DMS114 treated with DMSO at 0.1 percent for 48 hours (cell line): ENCODE measurements at regions not wholly inside any gene's neighbourhood (a gene's known extent, or its start where the extent isn't known, plus 50 kb on each side); places are given as distances from the start of the nearest gene placed in this dataset.
"Not testable (repeated sequence)": the region's sequence is repeated elsewhere in the genome, so short reads cannot be mapped to it uniquely, and the experiment has no call there.

Source experiments
- DNase-seq: peaks from one replicate; lab custom pipeline; 2025; ENCODE audit not compliant: unreplicated experiment; lab: John Stamatoyannopoulos, UW

DNA sequence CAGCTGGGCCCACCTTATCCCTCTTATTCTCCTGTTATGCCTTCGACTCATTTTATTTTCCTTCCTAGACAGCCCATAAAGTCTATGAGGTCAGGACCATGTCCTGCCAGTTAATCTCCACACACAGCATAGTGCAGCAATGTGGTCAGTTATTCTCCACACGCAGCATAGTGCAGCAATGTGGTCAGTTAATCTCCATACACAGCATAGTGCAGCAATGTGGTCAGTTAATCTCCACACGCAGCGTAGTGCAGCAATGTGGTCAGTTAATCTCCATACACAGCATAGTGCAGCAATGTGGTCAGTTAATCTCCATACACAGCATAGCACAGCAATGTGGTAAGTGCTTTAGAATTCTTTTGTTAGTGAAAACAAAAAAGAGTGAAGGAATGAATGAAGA, 77.8 kb downstream of the TEX36 start:
- DNase-seq, result no peak

GRCh38 chr10:125602825-125603224, 80.1 kb downstream of the TEX36 start:
- no peak for DNase-seq

GRCh38 chr10:125599194-125599593, 83.8 kb downstream of the TEX36 start:
- no peak for DNase-seq

GRCh38 chr10:125595911-125596310, 87.1 kb downstream of the TEX36 start:
- no peak for DNase-seq

GRCh38 chr10:125593644-125594043, 89.3 kb downstream of the TEX36 start:
- no peak for DNase-seq

GRCh38 chr10:125592897-125593296, 90.1 kb downstream of the TEX36 start:
- DNase-seq, result no peak

DNA sequence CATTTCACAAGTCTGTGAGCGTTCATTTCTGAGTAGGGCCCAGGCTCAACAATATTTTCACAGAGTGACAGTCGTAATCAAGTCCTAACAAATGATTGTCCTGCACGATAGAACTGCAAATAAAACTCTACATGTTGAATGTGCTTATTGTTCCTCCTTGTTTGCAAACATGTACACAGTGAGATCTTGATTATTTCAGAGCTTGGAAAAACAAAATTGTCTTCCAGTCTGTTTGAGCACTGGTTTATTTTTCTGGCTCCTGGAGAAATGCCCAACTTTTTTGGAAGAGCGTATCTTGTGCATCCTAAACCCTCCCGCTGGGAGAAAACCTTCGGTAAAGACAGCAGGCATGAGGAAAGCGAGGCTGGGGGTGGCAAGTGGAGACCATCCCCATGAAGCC, 91.1 kb downstream of the TEX36 start:
- DNase-seq, result no peak

GRCh38 chr10:125588738-125589137, 94.2 kb downstream of the TEX36 start:
- not testable (repeated sequence) for DNase-seq

- no peak for DNase-seq
These were observed 98.0 kb downstream of the TEX36 start for GRCh38 chr10:125584954-125585353.

- DNase-seq, result no peak
These were observed 104.2 kb downstream of the TEX36 start for GRCh38 chr10:125578658-125579315.

- DNase-seq, result no peak
These were observed 107.1 kb downstream of the TEX36 start for GRCh38 chr10:125575843-125576242.

GRCh38 chr10:125568156-125568555, 114.8 kb downstream of the TEX36 start:
- no peak for DNase-seq

DNA sequence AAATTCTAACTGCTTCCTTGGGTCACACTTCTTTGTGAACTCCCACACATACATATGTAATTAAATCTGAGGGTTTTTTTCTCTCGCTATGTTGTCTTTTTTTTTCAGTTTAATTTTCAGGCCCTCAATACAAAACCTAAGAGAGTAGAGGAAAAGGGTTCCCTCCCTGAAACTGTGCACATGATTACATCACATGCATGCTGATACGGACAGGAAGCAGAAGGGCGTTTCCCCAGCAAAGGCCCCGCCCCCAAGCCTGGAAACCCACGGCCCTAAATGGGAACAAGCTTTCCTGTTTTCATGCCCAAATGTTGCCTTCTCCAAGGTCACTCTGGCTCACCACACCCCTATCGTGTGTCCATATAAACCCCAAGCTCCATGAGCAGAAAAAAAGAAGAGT, 115.4 kb downstream of the TEX36 start:
- no peak for DNase-seq

- DNase-seq, result no peak
These were observed 117.9 kb downstream of the TEX36 start for GRCh38 chr10:125565046-125565445.

GRCh38 chr10:125564570-125564969, 118.4 kb downstream of the TEX36 start:
- no peak for DNase-seq

DNA sequence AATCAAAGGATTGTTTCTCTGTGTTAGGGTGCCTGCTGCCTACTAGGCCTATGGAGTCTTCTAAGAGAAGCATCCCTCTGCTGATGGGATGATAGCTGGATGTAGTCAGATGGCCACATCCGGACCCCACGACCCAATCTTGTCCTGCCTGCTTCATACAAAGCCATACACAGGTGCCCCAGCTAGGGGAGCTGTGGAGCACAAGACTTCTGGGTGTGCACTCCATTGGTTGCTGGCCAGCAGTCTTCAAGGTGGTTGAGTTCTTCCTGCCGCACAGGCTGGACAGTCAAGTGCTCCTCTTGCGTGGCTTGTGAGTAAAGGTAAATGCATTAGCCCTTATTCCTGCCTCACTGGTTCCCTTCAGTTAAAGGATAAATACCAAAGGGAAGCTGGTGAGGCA, 120.2 kb downstream of the TEX36 start:
- no peak for DNase-seq

DNA sequence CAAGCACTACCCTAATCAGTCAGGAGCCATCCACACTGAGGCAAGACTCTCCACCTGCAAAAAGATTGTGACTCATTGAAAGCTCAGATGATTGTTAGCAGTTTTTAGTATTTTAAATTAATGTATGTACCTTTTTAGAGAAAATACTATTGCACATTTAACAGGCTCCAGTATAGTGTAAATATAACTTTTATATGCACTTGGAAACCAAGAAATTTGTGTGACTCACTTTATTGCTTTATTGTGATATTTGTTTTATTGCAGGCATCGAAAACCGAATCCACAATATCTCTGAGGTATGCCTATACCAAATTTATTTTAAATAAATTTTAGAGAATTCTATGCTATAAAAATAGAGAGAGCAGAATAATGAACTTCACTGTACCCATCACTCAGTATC, 122.0 kb downstream of the TEX36 start:
- DNase-seq, result no peak

DNA sequence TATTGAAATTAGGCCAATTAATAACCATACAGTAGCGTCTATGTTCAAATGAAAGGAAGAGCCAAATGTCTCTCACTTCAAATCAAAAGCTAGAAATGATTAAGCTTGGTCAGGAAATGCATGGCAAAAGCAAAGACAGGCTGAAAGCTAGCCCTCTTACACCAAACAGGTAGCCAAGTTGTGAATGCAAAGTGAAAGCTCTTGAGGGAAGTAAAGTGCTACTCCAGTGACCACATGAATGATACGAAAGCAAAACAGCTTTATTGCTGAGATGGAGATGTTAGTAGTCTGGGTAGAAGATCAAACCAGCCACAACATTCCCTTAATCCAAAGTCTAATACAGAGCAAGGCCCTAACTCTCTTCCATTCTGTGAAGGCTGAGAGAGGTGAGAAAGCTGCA, 123.8 kb downstream of the TEX36 start:
- no peak for DNase-seq

- DNase-seq, result no peak
These were observed 125.0 kb downstream of the TEX36 start for GRCh38 chr10:125557801-125558505.

DNA sequence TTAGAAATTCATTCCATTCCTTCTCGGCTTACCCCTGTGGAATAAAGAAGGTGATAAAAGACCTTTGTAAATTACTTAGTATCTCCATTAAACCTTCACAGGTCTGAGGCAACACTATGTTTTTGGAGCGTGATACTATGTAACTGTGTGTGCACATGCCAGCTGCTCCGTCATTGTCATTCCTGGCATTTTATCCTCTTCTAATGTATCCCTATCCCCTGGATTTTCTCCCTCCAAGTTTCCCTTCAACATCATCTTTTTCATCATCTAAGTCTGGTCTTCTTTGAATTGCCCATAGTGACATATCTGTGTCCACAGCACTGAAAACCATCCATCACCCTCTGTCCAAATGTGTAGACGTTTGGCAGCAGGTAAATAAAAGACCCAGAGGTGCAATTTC, 125.7 kb downstream of the TEX36 start:
- DNase-seq, result no peak

- no peak for DNase-seq
These were observed 126.1 kb downstream of the TEX36 start for GRCh38 chr10:125556882-125557281.

GRCh38 chr10:125555743-125556142, 127.2 kb downstream of the TEX36 start:
- no peak for DNase-seq

GRCh38 chr10:125555267-125555666, 127.7 kb downstream of the TEX36 start:
- no peak for DNase-seq
